ENCODE measurements at regions not wholly inside any gene's neighbourhood (a gene's known extent, or its start where the extent isn't known, plus 50 kb on each side); places are given as distances from the start of the nearest gene placed in this dataset.

- ATAC-seq (no peak), DNase-seq (no peak)
- TF ChIP-seq CTCF (conservative IDR thresholded peaks at IDR 0.05; ENCODE audit: low read depth, low read length) (no peak), EZH2phosphoT487 (IDR thresholded peaks at IDR 0.05; ENCODE audit: borderline replicate concordance, low read length) (no peak), EZH2 (IDR thresholded peaks at IDR 0.05; ENCODE audit: low read length, unreplicated experiment) (no peak)
- H3K27me3 ChIP-seq (ENCODE audit: low read length), result no peaks in the 10 kb centered on the region
- H3K27ac ChIP-seq (ENCODE audit: low read length), result no peak overlapping the region
- no peak overlapping the region for H3K4me3 ChIP-seq (ENCODE audit: low read length)
- no TSS peak for BruUV-seq (replicated peaks)
- H3K36me3 ChIP-seq (ENCODE audit: low read depth, low read length), result no peaks in the 10 kb centered on the region
- no peak overlapping the region for H2AFZ ChIP-seq (ENCODE audit: low read length)
- no peaks in the 10 kb centered on the region for H3K4me1 ChIP-seq (ENCODE audit: insufficient read depth, low read length)
- no peaks in the 10 kb centered on the region for H3K79me2 ChIP-seq (ENCODE audit: low read length)
- H3K9me3 ChIP-seq (ENCODE audit: low read length), result no peaks in the 10 kb centered on the region
- no peaks in the 10 kb centered on the region for H3F3A ChIP-seq (ENCODE audit: low read length, unreplicated experiment)
- no peak overlapping the region for H3K4me2 ChIP-seq (ENCODE audit: low read length)
- intact Hi-C loops (cut with micrococcal nuclease), result no loop called here
- no peaks in the 10 kb centered on the region for H3K9me2 ChIP-seq (replicated peaks; ENCODE audit: low read length)
- ChIA-PET CTCF (no interaction called here), POLR2A (ENCODE audit: unreplicated experiment) (no interaction called here)
- no peaks in the 10 kb centered on the region for H4K20me1 ChIP-seq (ENCODE audit: low read length)
- H3K9ac ChIP-seq (ENCODE audit: low read length), result no peak overlapping the region
Measured at GRCh38 chr13:61204025-61204424, 211.6 kb downstream of the PCDH20 start.

GRCh38 chr13:61202042-61202441 lies 213.6 kb downstream of the PCDH20 start:
- Histone ChIP-seq H3K27ac (ENCODE audit: low read length) (no peak overlapping the region), H3K4me1 (ENCODE audit: insufficient read depth, low read length) (no peaks in the 10 kb centered on the region), H3K27me3 (ENCODE audit: low read length) (no peaks in the 10 kb centered on the region), H3K4me2 (ENCODE audit: low read length) (no peak overlapping the region), H3K79me2 (ENCODE audit: low read length) (no peaks in the 10 kb centered on the region), H4K20me1 (ENCODE audit: low read length) (no peaks in the 10 kb centered on the region), H3K9ac (ENCODE audit: low read length) (no peak overlapping the region), H3K36me3 (ENCODE audit: low read depth, low read length) (no peaks in the 10 kb centered on the region), H3K9me2 (replicated peaks; ENCODE audit: low read length) (no peaks in the 10 kb centered on the region), H3K4me3 (ENCODE audit: low read length) (no peak overlapping the region), H3F3A (ENCODE audit: low read length, unreplicated experiment) (no peaks in the 10 kb centered on the region), H3K9me3 (ENCODE audit: low read length) (no peaks in the 10 kb centered on the region), H2AFZ (ENCODE audit: low read length) (no peak overlapping the region)
- no peak for ATAC-seq
- no TSS peak for BruUV-seq (replicated peaks)
- DNase-seq, result no peak
- intact Hi-C loops (cut with micrococcal nuclease), result no loop called here
- ChIA-PET CTCF (no interaction called here), POLR2A (ENCODE audit: unreplicated experiment) (no interaction called here)
- TF ChIP-seq EZH2phosphoT487 (IDR thresholded peaks at IDR 0.05; ENCODE audit: borderline replicate concordance, low read length) (no peak), CTCF (conservative IDR thresholded peaks at IDR 0.05; ENCODE audit: low read depth, low read length) (no peak), EZH2 (IDR thresholded peaks at IDR 0.05; ENCODE audit: low read length, unreplicated experiment) (no peak)

DNA sequence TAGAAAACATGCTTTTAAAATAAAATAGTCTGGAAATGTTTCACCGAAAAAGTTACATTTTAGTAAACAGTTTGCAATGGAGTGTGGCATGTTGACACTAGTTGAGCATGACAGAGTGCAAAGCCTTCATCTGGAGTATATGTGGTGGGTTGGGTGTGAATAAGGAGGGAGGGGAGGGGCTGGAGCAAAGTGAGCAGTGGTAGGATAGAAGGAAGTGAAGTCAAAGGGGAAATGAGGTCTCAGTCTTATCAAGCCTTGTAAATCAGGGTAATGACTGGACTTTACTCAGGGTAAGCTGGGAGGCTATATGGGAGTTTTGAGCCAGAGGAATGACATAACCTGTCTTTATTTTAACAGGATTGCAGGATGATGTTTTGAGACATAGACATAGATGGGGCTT lies 222.8 kb downstream of the PCDH20 start:
- DNase-seq (no peak), ATAC-seq (no peak)
- H3K9me2 ChIP-seq (replicated peaks; ENCODE audit: low read length), result no peaks in the 10 kb centered on the region
- no peaks in the 10 kb centered on the region for H3K36me3 ChIP-seq (ENCODE audit: low read depth, low read length)
- TF ChIP-seq EZH2 (IDR thresholded peaks at IDR 0.05; ENCODE audit: low read length, unreplicated experiment) (no peak), EZH2phosphoT487 (IDR thresholded peaks at IDR 0.05; ENCODE audit: borderline replicate concordance, low read length) (no peak), CTCF (conservative IDR thresholded peaks at IDR 0.05; ENCODE audit: low read depth, low read length) (no peak)
- H3K9ac ChIP-seq (ENCODE audit: low read length), result no peak overlapping the region
- no peak overlapping the region for H3K4me3 ChIP-seq (ENCODE audit: low read length)
- H3F3A ChIP-seq (ENCODE audit: low read length, unreplicated experiment), result no peaks in the 10 kb centered on the region
- CTCF ChIA-PET, result no interaction called here
- no peak overlapping the region for H3K27ac ChIP-seq (ENCODE audit: low read length)
- H3K27me3 ChIP-seq (ENCODE audit: low read length), result no peaks in the 10 kb centered on the region
- no peak overlapping the region for H3K4me2 ChIP-seq (ENCODE audit: low read length)
- no peaks in the 10 kb centered on the region for H3K9me3 ChIP-seq (ENCODE audit: low read length)
- POLR2A ChIA-PET (ENCODE audit: unreplicated experiment), result no interaction called here
- intact Hi-C loops (cut with micrococcal nuclease), result no loop called here
- no peaks in the 10 kb centered on the region for H3K79me2 ChIP-seq (ENCODE audit: low read length)
- H2AFZ ChIP-seq (ENCODE audit: low read length), result no peak overlapping the region
- H4K20me1 ChIP-seq (ENCODE audit: low read length), result no peaks in the 10 kb centered on the region
- no TSS peak for BruUV-seq (replicated peaks)
- H3K4me1 ChIP-seq (ENCODE audit: insufficient read depth, low read length), result no peaks in the 10 kb centered on the region
